Muscle layer of colon (tissue), 2 donors: ENCODE measurements at regions not wholly inside any gene's neighbourhood (a gene's known extent, or its start where the extent isn't known, plus 50 kb on each side); places are given as distances from the start of the nearest gene placed in this dataset.

Source experiments
- H3K27ac ChIP-seq: one replicate; pipeline ENCODE4 v1.7.0; 2013; ENCODE audit warnings: low read depth, mild to moderate bottlenecking, low read length, moderate library complexity
- H3K27me3 ChIP-seq, 2 donors: one replicate each; pipeline ENCODE4 v1.7.0; 2013; ENCODE audit warnings: low read length in 2 of 2, mild to moderate bottlenecking in 2 of 2; ENCODE audit not compliant: insufficient read depth in 2 of 2, control insufficient read depth in 1 of 2
- H3K36me3 ChIP-seq: one replicate; pipeline ENCODE4 v1.7.0; 2013; ENCODE audit warnings: mild to moderate bottlenecking, low read length; ENCODE audit not compliant: insufficient read depth
- H3K4me1 ChIP-seq: one replicate; pipeline ENCODE4 v1.7.0; 2013; ENCODE audit warnings: mild to moderate bottlenecking, low read length; ENCODE audit not compliant: insufficient read depth
- H3K4me3 ChIP-seq, 2 donors: one replicate each; pipeline ENCODE4 v1.7.0; 2013; ENCODE audit warnings: low read length in 2 of 2, low read depth in 1 of 2, mild to moderate bottlenecking in 1 of 2, moderate library complexity in 1 of 2
- H3K9ac ChIP-seq: one replicate; pipeline ENCODE4 v1.7.0; 2013; ENCODE audit warnings: low read length
- H3K9me3 ChIP-seq: one replicate; pipeline ENCODE4 v1.7.0; 2013; ENCODE audit warnings: mild to moderate bottlenecking, low read length
- donor health status: abdominal sarcoma.
- donor health status: Adenocarcinoma of cecum.

- no peaks in the 10 kb centered on the region for H3K4me1 ChIP-seq
- H3K9me3 ChIP-seq = no peaks in the 10 kb centered on the region
- H3K27ac ChIP-seq = no peak overlapping the region
- H3K9ac ChIP-seq = no peak overlapping the region
- H3K27me3 ChIP-seq = peaks cover 11 to 26% of the 10 kb centered on the region in 2 donors
- no peaks in the 10 kb centered on the region for H3K36me3 ChIP-seq
- H3K4me3 ChIP-seq = no peak overlapping the region
Observed at GRCh38 chr15:77824361-77825251, 191.9 kb upstream of the LINGO1 start.

DNA sequence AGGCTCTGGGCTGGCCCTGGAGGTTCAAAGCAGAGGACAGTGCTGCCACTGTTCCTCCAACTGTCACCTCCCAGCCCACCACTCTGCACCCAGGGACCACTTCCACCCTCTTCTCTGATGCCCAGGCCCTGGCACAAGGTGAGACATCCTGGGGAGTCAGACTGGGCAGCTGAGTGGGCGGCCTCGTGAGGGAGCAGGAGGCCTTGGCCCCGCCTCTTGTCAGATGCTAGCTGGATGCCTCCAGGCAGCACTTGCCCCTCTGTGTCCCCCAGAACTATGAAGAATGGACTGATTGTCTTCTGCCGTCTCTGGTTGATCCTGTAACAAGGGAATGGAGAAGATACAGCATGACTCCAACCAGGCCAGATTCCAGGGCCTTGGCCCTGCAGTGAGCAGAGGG lies 191.0 kb upstream of the LINGO1 start:
- Histone ChIP-seq H3K4me1 (no peaks in the 10 kb centered on the region), H3K9me3 (no peaks in the 10 kb centered on the region), H3K36me3 (no peaks in the 10 kb centered on the region), H3K4me3 (no peak overlapping the region), H3K9ac (no peak overlapping the region), H3K27ac (no peak overlapping the region), H3K27me3 (peaks cover 11 to 31% of the 10 kb centered on the region in 2 donors)

DNA sequence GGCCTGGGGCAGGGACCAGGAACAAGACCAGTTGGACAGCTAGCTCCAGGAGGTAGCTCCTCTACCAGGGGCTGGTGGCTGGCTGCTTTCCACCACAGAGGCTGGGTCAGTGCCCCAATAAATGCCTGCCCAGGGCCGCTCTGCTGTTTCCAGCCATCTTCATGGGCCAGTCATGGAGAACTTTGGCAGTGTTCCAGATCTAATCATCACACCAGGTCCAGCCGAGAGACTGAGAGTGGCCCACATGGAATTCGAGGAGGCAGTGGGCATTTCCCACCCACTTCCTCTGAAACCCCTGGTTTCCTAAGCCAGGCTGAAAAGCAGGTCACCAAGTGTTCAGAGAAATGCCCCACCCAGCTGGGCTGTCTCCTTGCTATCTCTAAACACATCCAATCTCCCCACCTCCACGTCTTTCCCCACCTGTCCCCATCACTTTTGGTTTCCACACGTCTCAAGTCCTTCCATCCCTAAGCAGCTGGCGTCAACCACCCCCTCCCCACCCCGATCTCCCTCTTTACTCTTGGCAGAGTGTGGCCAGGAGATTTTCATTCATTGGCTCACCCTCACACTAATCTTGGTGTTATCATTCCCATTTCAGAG lies 190.0 kb upstream of the LINGO1 start:
- H3K9ac ChIP-seq = no peak overlapping the region
- H3K9me3 ChIP-seq = no peaks in the 10 kb centered on the region
- no peaks in the 10 kb centered on the region for H3K4me1 ChIP-seq
- no peak overlapping the region for H3K4me3 ChIP-seq
- peaks cover 17 to 40% of the 10 kb centered on the region in 2 donors for H3K27me3 ChIP-seq
- H3K36me3 ChIP-seq = no peaks in the 10 kb centered on the region
- H3K27ac ChIP-seq = no peak overlapping the region

GRCh38 chr15:77821959-77822256 lies 189.2 kb upstream of the LINGO1 start:
- Histone ChIP-seq H3K27me3 (peaks cover 18 to 48% of the 10 kb centered on the region in 2 donors), H3K36me3 (no peaks in the 10 kb centered on the region), H3K27ac (no peak overlapping the region), H3K4me1 (no peaks in the 10 kb centered on the region), H3K9ac (no peak overlapping the region), H3K4me3 (no peak overlapping the region), H3K9me3 (no peaks in the 10 kb centered on the region)

- Histone ChIP-seq H3K36me3 (no peaks in the 10 kb centered on the region), H3K4me3 (no peak overlapping the region), H3K9ac (no peak overlapping the region), H3K27me3 (peaks cover 18 to 51% of the 10 kb centered on the region in 2 donors), H3K4me1 (no peaks in the 10 kb centered on the region), H3K27ac (no peak overlapping the region), H3K9me3 (no peaks in the 10 kb centered on the region)
Observed at GRCh38 chr15:77821188-77821958, 188.7 kb upstream of the LINGO1 start.

- no peak overlapping the region for H3K27ac ChIP-seq
- peaks cover 18 to 59% of the 10 kb centered on the region in 2 donors for H3K27me3 ChIP-seq
- H3K9ac ChIP-seq = no peak overlapping the region
- no peaks in the 10 kb centered on the region for H3K36me3 ChIP-seq
- no peak overlapping the region for H3K4me3 ChIP-seq
- no peaks in the 10 kb centered on the region for H3K4me1 ChIP-seq
- no peaks in the 10 kb centered on the region for H3K9me3 ChIP-seq
Observed at GRCh38 chr15:77819851-77820728, 187.4 kb upstream of the LINGO1 start.

DNA sequence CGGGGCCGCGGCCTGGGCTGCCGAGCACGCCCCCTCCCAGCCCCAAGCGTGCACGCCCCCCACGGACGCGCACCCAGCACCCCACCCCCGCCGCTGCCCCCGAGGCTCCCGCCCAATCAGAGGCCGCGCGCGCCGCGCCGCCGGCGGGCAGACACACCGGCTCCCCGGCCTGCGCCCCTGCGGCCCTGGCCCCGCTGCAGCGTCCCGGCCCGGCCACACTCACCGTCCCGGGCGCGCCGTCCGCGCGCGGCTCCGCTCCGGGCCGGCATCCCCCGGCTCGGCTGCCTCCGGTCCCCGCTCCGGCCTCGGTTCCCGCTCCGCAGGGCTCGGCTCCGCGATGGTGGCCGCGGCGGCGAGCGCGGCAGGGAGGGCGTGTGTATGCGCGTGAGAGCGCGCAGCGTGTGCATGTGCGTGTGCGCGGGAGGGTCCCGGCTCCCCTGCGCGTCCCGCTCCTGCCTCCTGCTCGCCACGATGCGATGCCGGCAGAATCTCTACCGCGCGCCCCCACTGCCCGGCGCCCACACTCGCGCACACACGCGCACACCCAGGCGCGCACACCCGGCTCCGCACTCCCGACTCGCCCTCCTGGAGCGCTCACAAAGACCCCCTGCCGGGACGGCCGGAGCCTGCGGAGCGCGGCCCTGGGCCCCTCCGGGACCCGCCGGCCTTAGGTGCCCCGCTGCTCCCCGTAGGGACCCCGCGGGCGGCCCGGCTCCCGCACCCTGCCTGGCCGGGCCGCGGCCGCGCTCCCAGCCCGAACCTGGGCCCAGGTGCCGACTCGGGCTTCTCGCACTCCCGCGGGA lies 186.5 kb upstream of the LINGO1 start:
- Histone ChIP-seq H3K4me3 (no peak overlapping the region), H3K9me3 (no peaks in the 10 kb centered on the region), H3K4me1 (no peaks in the 10 kb centered on the region), H3K27me3 (peaks cover 18 to 59% of the 10 kb centered on the region in 2 donors), H3K9ac (no peak overlapping the region), H3K27ac (no peak overlapping the region), H3K36me3 (no peaks in the 10 kb centered on the region)

- no peak overlapping the region for H3K9ac ChIP-seq
- H3K27me3 ChIP-seq = peaks cover 18 to 59% of the 10 kb centered on the region in 2 donors
- no peaks in the 10 kb centered on the region for H3K9me3 ChIP-seq
- H3K27ac ChIP-seq = no peak overlapping the region
- H3K36me3 ChIP-seq = no peaks in the 10 kb centered on the region
- no peak overlapping the region for H3K4me3 ChIP-seq
- no peaks in the 10 kb centered on the region for H3K4me1 ChIP-seq
Observed at GRCh38 chr15:77818484-77819047, 185.9 kb upstream of the LINGO1 start.

DNA sequence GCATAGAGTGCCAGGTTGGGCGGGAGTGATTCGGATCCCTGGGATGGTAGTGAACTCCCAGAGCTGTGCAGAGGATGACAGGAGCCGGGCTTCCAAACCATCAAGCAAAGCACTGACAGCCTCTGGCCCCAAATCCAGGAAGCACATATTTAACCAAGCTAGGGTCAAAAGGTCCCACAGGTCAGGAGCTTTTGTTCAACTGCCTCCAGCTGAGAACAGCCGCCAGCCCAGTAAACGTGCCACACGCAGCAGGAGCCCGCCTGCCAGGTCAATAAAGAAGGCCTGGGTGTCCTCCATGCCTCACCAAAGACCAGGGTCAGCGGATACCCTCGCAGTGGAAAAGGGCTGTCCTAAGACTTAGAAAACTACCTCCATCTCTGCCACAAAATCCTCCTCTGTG lies 184.7 kb upstream of the LINGO1 start:
- Histone ChIP-seq H3K9me3 (no peaks in the 10 kb centered on the region), H3K4me1 (no peaks in the 10 kb centered on the region), H3K4me3 (no peak overlapping the region), H3K36me3 (no peaks in the 10 kb centered on the region), H3K9ac (no peak overlapping the region), H3K27me3 (peaks cover 18 to 55% of the 10 kb centered on the region in 2 donors), H3K27ac (no peak overlapping the region)

GRCh38 chr15:77816983-77817382 lies 184.3 kb upstream of the LINGO1 start:
- no peaks in the 10 kb centered on the region for H3K9me3 ChIP-seq
- peaks cover 18 to 51% of the 10 kb centered on the region in 2 donors for H3K27me3 ChIP-seq
- H3K36me3 ChIP-seq = no peaks in the 10 kb centered on the region
- H3K9ac ChIP-seq = no peak overlapping the region
- H3K27ac ChIP-seq = no peak overlapping the region
- H3K4me3 ChIP-seq = no peak overlapping the region
- H3K4me1 ChIP-seq = no peaks in the 10 kb centered on the region
